ENCODE measurements at regions not wholly inside any gene's neighbourhood (a gene's known extent, or its start where the extent isn't known, plus 50 kb on each side); places are given as distances from the start of the nearest gene placed in this dataset.

DNA sequence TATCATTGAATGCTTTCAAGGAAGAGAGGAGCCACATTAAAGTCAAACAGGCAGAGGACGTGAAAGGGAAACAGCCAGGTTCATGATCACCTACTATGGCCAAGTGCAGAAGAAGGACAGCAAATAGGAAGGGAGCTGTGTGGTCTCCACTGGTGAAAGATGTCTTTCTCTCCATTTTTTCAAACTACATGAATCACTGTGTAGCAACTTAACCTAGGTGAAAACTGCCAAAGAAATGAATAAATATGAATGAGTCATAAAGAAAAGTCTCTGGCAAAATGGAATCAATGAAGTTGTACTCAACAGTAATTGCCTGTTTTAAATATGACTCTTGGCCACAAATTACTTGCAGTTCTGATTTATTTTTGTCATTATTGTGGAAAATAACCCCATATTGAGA, 452.6 kb upstream of the PKDCC start:
- Histone ChIP-seq H3K4me2 (ENCODE audit: low read length) (no peak overlapping the region), H3K9me3 (ENCODE audit: insufficient read depth, low read depth, low read length) (no peaks in the 10 kb centered on the region), H3K27me3 (ENCODE audit: insufficient read depth, low read length) (no peaks in the 10 kb centered on the region), H2AFZ (ENCODE audit: low read depth, low read length) (no peak overlapping the region), H3K36me3 (ENCODE audit: insufficient read depth, low read length) (no peaks in the 10 kb centered on the region), H3K4me1 (ENCODE audit: insufficient read depth, low read length) (no peaks in the 10 kb centered on the region), H3K9ac (ENCODE audit: low read length) (no peak overlapping the region), H3K79me2 (ENCODE audit: insufficient read depth, low read length) (no peaks in the 10 kb centered on the region), H3K4me3 (ENCODE audit: insufficient read depth, low read depth, low read length) (no peak overlapping the region), H3K27ac (ENCODE audit: low read depth, low read length) (no peak overlapping the region), H4K20me1 (ENCODE audit: insufficient read depth, low read length) (no peaks in the 10 kb centered on the region)
- Mint-ChIP-seq H3K4me1 (ENCODE audit: low read depth, unreplicated experiment) (no peaks in the 10 kb centered on the region), H3K27ac (ENCODE audit: unreplicated experiment) (no peak overlapping the region), H3K4me3 (ENCODE audit: unreplicated experiment) (no peak overlapping the region), H3K27me3 (ENCODE audit: low read depth, unreplicated experiment) (no peaks in the 10 kb centered on the region), H3K9me3 (ENCODE audit: unreplicated experiment) (no peaks in the 10 kb centered on the region), H3K36me3 (ENCODE audit: low read depth, unreplicated experiment) (no peaks in the 10 kb centered on the region)
- no peak for TF ChIP-seq EZH2 (IDR thresholded peaks at IDR 0.05; ENCODE audit: insufficient read depth, low read length)
- TF ChIP-seq, protein P1, sequence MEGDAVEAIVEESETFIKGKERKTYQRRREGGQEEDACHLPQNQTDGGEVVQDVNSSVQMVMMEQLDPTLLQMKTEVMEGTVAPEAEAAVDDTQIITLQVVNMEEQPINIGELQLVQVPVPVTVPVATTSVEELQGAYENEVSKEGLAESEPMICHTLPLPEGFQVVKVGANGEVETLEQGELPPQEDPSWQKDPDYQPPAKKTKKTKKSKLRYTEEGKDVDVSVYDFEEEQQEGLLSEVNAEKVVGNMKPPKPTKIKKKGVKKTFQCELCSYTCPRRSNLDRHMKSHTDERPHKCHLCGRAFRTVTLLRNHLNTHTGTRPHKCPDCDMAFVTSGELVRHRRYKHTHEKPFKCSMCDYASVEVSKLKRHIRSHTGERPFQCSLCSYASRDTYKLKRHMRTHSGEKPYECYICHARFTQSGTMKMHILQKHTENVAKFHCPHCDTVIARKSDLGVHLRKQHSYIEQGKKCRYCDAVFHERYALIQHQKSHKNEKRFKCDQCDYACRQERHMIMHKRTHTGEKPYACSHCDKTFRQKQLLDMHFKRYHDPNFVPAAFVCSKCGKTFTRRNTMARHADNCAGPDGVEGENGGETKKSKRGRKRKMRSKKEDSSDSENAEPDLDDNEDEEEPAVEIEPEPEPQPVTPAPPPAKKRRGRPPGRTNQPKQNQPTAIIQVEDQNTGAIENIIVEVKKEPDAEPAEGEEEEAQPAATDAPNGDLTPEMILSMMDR (IDR thresholded peaks at IDR 0.05; ENCODE audit: insufficient read depth, low read depth, low read length): no peak
- DNase-seq (ENCODE audit: low read depth) (no peak), FAIRE-seq (no peak)

DNA sequence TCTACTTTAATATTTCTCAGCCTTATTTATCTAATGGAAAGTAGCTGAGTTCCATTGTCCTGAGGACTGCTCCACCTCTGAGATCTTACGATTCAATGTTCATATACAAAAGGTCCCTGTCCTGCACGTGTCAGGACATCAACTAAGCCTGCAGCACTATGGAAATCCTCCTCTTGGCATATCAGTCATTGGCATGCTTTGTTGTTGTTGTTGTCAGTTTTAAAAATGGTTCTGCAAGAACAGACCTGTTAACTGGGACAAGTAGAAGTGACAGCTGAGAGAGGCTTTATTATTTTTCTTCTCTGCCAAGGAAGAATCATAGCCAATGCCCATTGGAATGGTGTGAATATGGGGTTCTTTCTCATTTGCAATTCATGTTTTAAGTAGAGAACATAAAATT, 450.1 kb upstream of the PKDCC start:
- FAIRE-seq (no peak), DNase-seq (ENCODE audit: low read depth) (no peak)
- no peak overlapping the region for H3K27ac Mint-ChIP-seq (ENCODE audit: unreplicated experiment)
- Histone ChIP-seq H2AFZ (ENCODE audit: low read depth, low read length) (peak overlapping the region; percentile 29), H3K9me3 (ENCODE audit: insufficient read depth, low read depth, low read length) (no peaks in the 10 kb centered on the region), H3K9ac (ENCODE audit: low read length) (no peak overlapping the region), H3K4me2 (ENCODE audit: low read length) (no peak overlapping the region), H3K4me3 (ENCODE audit: insufficient read depth, low read depth, low read length) (no peak overlapping the region), H3K4me1 (ENCODE audit: insufficient read depth, low read length) (no peaks in the 10 kb centered on the region), H3K36me3 (ENCODE audit: insufficient read depth, low read length) (no peaks in the 10 kb centered on the region), H3K27me3 (ENCODE audit: insufficient read depth, low read length) (no peaks in the 10 kb centered on the region), H3K79me2 (ENCODE audit: insufficient read depth, low read length) (no peaks in the 10 kb centered on the region), H4K20me1 (ENCODE audit: insufficient read depth, low read length) (no peaks in the 10 kb centered on the region), H3K27ac (ENCODE audit: low read depth, low read length) (no peak overlapping the region)
- no peaks in the 10 kb centered on the region for H3K9me3 Mint-ChIP-seq (ENCODE audit: unreplicated experiment)
- H3K36me3 Mint-ChIP-seq (ENCODE audit: low read depth, unreplicated experiment): no peaks in the 10 kb centered on the region
- no peaks in the 10 kb centered on the region for H3K27me3 Mint-ChIP-seq (ENCODE audit: low read depth, unreplicated experiment)
- TF ChIP-seq, protein P1 (IDR thresholded peaks at IDR 0.05; ENCODE audit: insufficient read depth, low read depth, low read length): no peak
- H3K4me3 Mint-ChIP-seq (ENCODE audit: unreplicated experiment): no peak overlapping the region
- H3K4me1 Mint-ChIP-seq (ENCODE audit: low read depth, unreplicated experiment): no peaks in the 10 kb centered on the region

DNA sequence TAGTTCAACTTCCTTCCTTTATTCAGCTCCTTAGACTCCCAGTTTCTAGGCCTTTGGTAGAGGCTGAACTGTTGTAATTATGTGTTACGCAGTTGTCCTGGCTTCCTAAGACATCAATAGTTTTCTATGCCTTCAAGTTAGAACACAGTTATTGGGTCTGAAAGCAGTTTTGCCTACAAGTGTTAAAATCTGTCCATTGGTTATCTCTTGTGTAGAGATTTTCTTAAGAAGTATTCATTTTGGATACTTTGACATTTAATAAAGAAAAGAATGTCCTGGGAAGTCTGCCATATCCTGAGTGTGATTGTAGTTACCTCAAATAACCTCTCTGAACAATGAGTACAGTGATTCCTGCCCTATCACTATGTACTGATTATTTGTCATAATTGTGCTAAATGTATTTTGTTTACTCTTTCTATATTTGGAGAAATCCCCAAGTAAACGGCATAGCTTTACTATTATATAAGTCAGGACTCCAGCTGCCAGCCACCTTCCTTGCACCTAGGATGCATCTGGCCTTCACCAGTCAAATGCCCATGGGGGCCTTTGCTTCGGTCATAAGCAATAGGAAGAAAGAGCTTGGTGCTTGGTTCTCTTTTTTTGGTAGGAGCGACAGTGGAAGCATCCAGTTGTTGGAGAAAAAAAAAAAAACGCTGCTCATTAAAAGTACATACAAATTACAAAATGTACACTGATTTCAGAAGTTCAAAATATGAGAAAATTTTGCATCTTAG, 449.5 kb upstream of the PKDCC start:
- H3K27ac ChIP-seq (ENCODE audit: low read depth, low read length): no peak overlapping the region
- H3K4me3 Mint-ChIP-seq (ENCODE audit: unreplicated experiment): no peak overlapping the region
- no peaks in the 10 kb centered on the region for H3K36me3 Mint-ChIP-seq (ENCODE audit: low read depth, unreplicated experiment)
- TF ChIP-seq, protein P1 (IDR thresholded peaks at IDR 0.05; ENCODE audit: insufficient read depth, low read depth, low read length): no peak
- no peak for TF ChIP-seq EZH2 (IDR thresholded peaks at IDR 0.05; ENCODE audit: insufficient read depth, low read length)
- no peaks in the 10 kb centered on the region for H3K27me3 Mint-ChIP-seq (ENCODE audit: low read depth, unreplicated experiment)
- H3K79me2 ChIP-seq (ENCODE audit: insufficient read depth, low read length): no peaks in the 10 kb centered on the region
- H3K4me2 ChIP-seq (ENCODE audit: low read length): no peak overlapping the region
- H3K4me1 Mint-ChIP-seq (ENCODE audit: low read depth, unreplicated experiment): no peaks in the 10 kb centered on the region
- no peak overlapping the region for H3K4me3 ChIP-seq (ENCODE audit: insufficient read depth, low read depth, low read length)
- no peaks in the 10 kb centered on the region for H3K4me1 ChIP-seq (ENCODE audit: insufficient read depth, low read length)
- no peak for FAIRE-seq
- no peaks in the 10 kb centered on the region for H3K36me3 ChIP-seq (ENCODE audit: insufficient read depth, low read length)
- no peak overlapping the region for H3K9ac ChIP-seq (ENCODE audit: low read length)
- H3K9me3 Mint-ChIP-seq (ENCODE audit: unreplicated experiment): no peaks in the 10 kb centered on the region
- H3K9me3 ChIP-seq (ENCODE audit: insufficient read depth, low read depth, low read length): no peaks in the 10 kb centered on the region
- peak; percentile 7 for DNase-seq (ENCODE audit: low read depth)
- H3K27me3 ChIP-seq (ENCODE audit: insufficient read depth, low read length): no peaks in the 10 kb centered on the region
- H4K20me1 ChIP-seq (ENCODE audit: insufficient read depth, low read length): no peaks in the 10 kb centered on the region
- H2AFZ ChIP-seq (ENCODE audit: low read depth, low read length): no peak overlapping the region
- H3K27ac Mint-ChIP-seq (ENCODE audit: unreplicated experiment): no peak overlapping the region

Data from astrocyte (in vitro differentiated cells and primary cell).